Upper lobe of left lung (tissue), 4 donors: ENCODE measurements at regions not wholly inside any gene's neighbourhood (a gene's known extent, or its start where the extent isn't known, plus 50 kb on each side); places are given as distances from the start of the nearest gene placed in this dataset.

Experiments used
- CTCF ChIP-seq, 6 experiments: fragments of 450-650 bp in 4 of 6; fragments of 200-600 bp in 2 of 6; sonication (generic) in 2 of 6; IDR thresholded peaks; one replicate each; pipeline ENCODE4 v1.5.1; 2016 to 2019; ENCODE audit warnings: antibody characterized with exemption in 6 of 6
- EP300 ChIP-seq, 4 donors: sonication (generic); formaldehyde crosslinking; IDR thresholded peaks; one replicate each; pipeline ENCODE4 v1.5.1; 2017; ENCODE audit warnings: antibody characterized with exemption in 4 of 4, control low read depth in 2 of 4
- POLR2A ChIP-seq, 4 donors: fragments of 450-650 bp; IDR thresholded peaks; one replicate each; pipeline ENCODE4 v1.5.1; 2016 to 2017; ENCODE audit warnings: antibody characterized with exemption in 4 of 4, mild to moderate bottlenecking in 2 of 4
- POLR2AphosphoS5 ChIP-seq, 2 donors: sonication (generic); formaldehyde crosslinking; IDR thresholded peaks; one replicate each; pipeline ENCODE4 v1.5.1; 2017; ENCODE audit warnings: antibody characterized with exemption in 2 of 2

GRCh38 chr10:9214618-9215017, 1160.1 kb downstream of the GATA3 start:
- no peak for TF ChIP-seq EP300 (IDR thresholded peaks at IDR 0.05)
- TF ChIP-seq CTCF (IDR thresholded peaks at IDR 0.05): no peak
- TF ChIP-seq POLR2AphosphoS5 (IDR thresholded peaks at IDR 0.05): no peak
- TF ChIP-seq POLR2A (IDR thresholded peaks at IDR 0.05): no peak
